ENCODE measurements at regions not wholly inside any gene's neighbourhood (a gene's known extent, or its start where the extent isn't known, plus 50 kb on each side); places are given as distances from the start of the nearest gene placed in this dataset.

DNA sequence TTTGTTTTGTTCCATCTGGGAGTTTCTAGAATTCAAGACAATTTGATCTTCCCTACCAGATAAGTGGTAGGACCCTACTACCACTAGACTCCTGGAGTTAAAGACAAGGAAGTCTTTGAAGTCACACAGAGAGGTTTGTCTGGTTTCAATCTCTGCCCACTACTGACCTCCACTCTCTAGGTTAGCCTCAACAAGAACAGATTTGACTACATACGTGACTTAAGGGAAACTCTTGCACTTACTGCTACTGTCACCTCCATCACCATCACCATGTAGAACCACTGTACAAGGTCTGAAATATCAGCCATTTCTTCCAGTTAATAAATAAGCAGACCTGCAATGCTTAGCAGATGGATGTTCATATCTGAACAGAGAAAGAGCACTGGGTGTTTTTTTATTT lies 148.3 kb upstream of the ARHGEF26 start:
- WGBS, result 74% methylated on average over 1 of the region's 1 CpG

GRCh38 chr3:153973722-153974265 lies 147.4 kb upstream of the ARHGEF26 start:
- no peaks in the 10 kb centered on the region for H3K9me3 ChIP-seq
- no peaks in the 10 kb centered on the region for H3K27me3 ChIP-seq
- H3K36me3 ChIP-seq, result no peaks in the 10 kb centered on the region
- no peak overlapping the region for H3K4me3 ChIP-seq
- no peak overlapping the region for H3K27ac ChIP-seq
- no peak for TF ChIP-seq CTCF (IDR thresholded peaks at IDR 0.05)
- TF ChIP-seq EP300 (IDR thresholded peaks at IDR 0.05), result no peak
- TF ChIP-seq POLR2AphosphoS5 (IDR thresholded peaks at IDR 0.05), result no peak
- no peak for TF ChIP-seq POLR2A (IDR thresholded peaks at IDR 0.05)
- no peak for DNase-seq (ENCODE audit: low spot score in 2 of 2)
- 54% methylated on average over 3 of the region's 3 CpGs for WGBS
- peaks cover 10% of the 10 kb centered on the region for H3K4me1 ChIP-seq

More for the DNA sequence above, 148.3 kb upstream of the ARHGEF26 start:
- Histone ChIP-seq H3K4me3 (no peak overlapping the region), H3K27me3 (no peaks in the 10 kb centered on the region), H3K4me1 (peaks cover 7% of the 10 kb centered on the region), H3K36me3 (no peaks in the 10 kb centered on the region), H3K9me3 (no peaks in the 10 kb centered on the region), H3K27ac (no peak overlapping the region)
- no peak for DNase-seq (ENCODE audit: low spot score in 2 of 2)
- no peak for TF ChIP-seq POLR2AphosphoS5 (IDR thresholded peaks at IDR 0.05)
- no peak for TF ChIP-seq POLR2A (IDR thresholded peaks at IDR 0.05)
- no peak for TF ChIP-seq CTCF (IDR thresholded peaks at IDR 0.05)
- no peak for TF ChIP-seq EP300 (IDR thresholded peaks at IDR 0.05)

GRCh38 chr3:153974614-153975013 lies 146.6 kb upstream of the ARHGEF26 start:
- H3K27ac ChIP-seq, result no peak overlapping the region
- H3K4me3 ChIP-seq, result no peak overlapping the region
- peaks cover 10% of the 10 kb centered on the region for H3K4me1 ChIP-seq
- no peak for DNase-seq (ENCODE audit: low spot score in 2 of 2)
- no peaks in the 10 kb centered on the region for H3K9me3 ChIP-seq
- no peaks in the 10 kb centered on the region for H3K36me3 ChIP-seq
- TF ChIP-seq EP300 (IDR thresholded peaks at IDR 0.05) (no peak), CTCF (IDR thresholded peaks at IDR 0.05) (no peak)
- no peaks in the 10 kb centered on the region for H3K27me3 ChIP-seq

GRCh38 chr3:153976891-153977554 lies 144.2 kb upstream of the ARHGEF26 start:
- peaks cover 10% of the 10 kb centered on the region for H3K4me1 ChIP-seq
- no peaks in the 10 kb centered on the region for H3K27me3 ChIP-seq
- DNase-seq (ENCODE audit: low spot score in 2 of 2), result no peak
- no peaks in the 10 kb centered on the region for H3K9me3 ChIP-seq
- no peaks in the 10 kb centered on the region for H3K36me3 ChIP-seq
- H3K4me3 ChIP-seq, result no peak overlapping the region
- no peak for TF ChIP-seq POLR2AphosphoS5 (IDR thresholded peaks at IDR 0.05)
- TF ChIP-seq CTCF (IDR thresholded peaks at IDR 0.05), result no peak
- TF ChIP-seq EP300 (IDR thresholded peaks at IDR 0.05), result no peak
- 14% methylated on average over 2 of the region's 2 CpGs for WGBS
- no peak overlapping the region for H3K27ac ChIP-seq

- Histone ChIP-seq H3K27ac (no peak overlapping the region), H3K4me1 (peaks cover 10% of the 10 kb centered on the region), H3K27me3 (no peaks in the 10 kb centered on the region), H3K9me3 (no peaks in the 10 kb centered on the region), H3K4me3 (no peak overlapping the region), H3K36me3 (no peaks in the 10 kb centered on the region)
- WGBS, result 53% methylated on average over 1 of the region's 1 CpG
- DNase-seq (ENCODE audit: low spot score in 2 of 2), result no peak
- TF ChIP-seq EP300 (IDR thresholded peaks at IDR 0.05) (no peak), POLR2A (IDR thresholded peaks at IDR 0.05) (no peak), POLR2AphosphoS5 (IDR thresholded peaks at IDR 0.05) (no peak), CTCF (IDR thresholded peaks at IDR 0.05) (no peak)
These were observed 143.2 kb upstream of the ARHGEF26 start for GRCh38 chr3:153978006-153978405.

Measured in suprapubic skin (tissue), 4 donors.